ENCODE measurements at regions not wholly inside any gene's neighbourhood (a gene's known extent, or its start where the extent isn't known, plus 50 kb on each side); places are given as distances from the start of the nearest gene placed in this dataset.
"Not testable (repeated sequence)": the region's sequence is repeated elsewhere in the genome, so short reads cannot be mapped to it uniquely, and the experiment has no call there.

GRCh38 chr3:166291186-166291955 lies 454.1 kb upstream of the BCHE start:
- FAIRE-seq (no peak), DNase-seq (ENCODE audit: insufficient read length, low spot score) (no peak)
- TF ChIP-seq POLR2A (IDR thresholded peaks at IDR 0.05; ENCODE audit: low read depth, low read length) = no peak
- TF ChIP-seq PAX5 (IDR thresholded peaks at IDR 0.05; ENCODE audit: insufficient read depth, low read length, severe bottlenecking) = no peak
- TF ChIP-seq POU2F2 (IDR thresholded peaks at IDR 0.05; ENCODE audit: low read depth, low read length) = no peak
- no peak for TF ChIP-seq SPI1 (IDR thresholded peaks at IDR 0.05; ENCODE audit: low read depth, low read length)

- DNase-seq (ENCODE audit: insufficient read length, low spot score) (no peak), FAIRE-seq (no peak)
- TF ChIP-seq POLR2A (IDR thresholded peaks at IDR 0.05; ENCODE audit: low read depth, low read length) = no peak
- TF ChIP-seq TAF1 (IDR thresholded peaks at IDR 0.05; ENCODE audit: low read depth, low read length) = no peak
- TF ChIP-seq PAX5 (IDR thresholded peaks at IDR 0.05; ENCODE audit: insufficient read depth, low read length, severe bottlenecking) = no peak
- no peak for TF ChIP-seq POLR2AphosphoS5 (IDR thresholded peaks at IDR 0.05; ENCODE audit: low read depth, low read length)
- TF ChIP-seq POU2F2 (IDR thresholded peaks at IDR 0.05; ENCODE audit: low read depth, low read length) = no peak
- no peak for TF ChIP-seq SPI1 (IDR thresholded peaks at IDR 0.05; ENCODE audit: low read depth, low read length)
Observed at GRCh38 chr3:166285001-166285400, 447.8 kb upstream of the BCHE start.

DNA sequence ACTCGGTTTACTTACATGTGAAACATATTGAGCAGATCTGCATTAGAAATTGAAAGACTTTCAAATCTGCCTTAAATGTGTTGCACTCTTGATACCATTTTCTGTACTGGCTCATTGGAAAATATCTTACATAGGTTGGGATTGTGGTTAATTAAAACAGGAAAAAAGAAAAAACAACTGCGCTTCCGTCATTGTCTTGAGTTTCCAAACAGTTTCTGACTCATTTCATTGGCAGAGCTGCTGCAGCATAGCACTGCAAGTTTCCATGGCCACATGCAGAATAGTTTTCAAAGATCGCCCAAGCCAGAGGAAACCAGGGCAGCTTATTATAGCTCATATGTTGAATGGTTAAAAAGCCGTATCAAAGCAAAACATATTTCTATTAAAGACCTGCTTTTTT lies 446.6 kb upstream of the BCHE start:
- FAIRE-seq = no peak
- no peak for DNase-seq (ENCODE audit: insufficient read length, low spot score)
- TF ChIP-seq POLR2A (IDR thresholded peaks at IDR 0.05; ENCODE audit: low read depth, low read length) = no peak
- no peak for TF ChIP-seq POLR2AphosphoS5 (IDR thresholded peaks at IDR 0.05; ENCODE audit: low read depth, low read length)
- TF ChIP-seq PAX5 (IDR thresholded peaks at IDR 0.05; ENCODE audit: insufficient read depth, low read length, severe bottlenecking) = no peak
- TF ChIP-seq SPI1 (IDR thresholded peaks at IDR 0.05; ENCODE audit: low read depth, low read length) = no peak
- no peak for TF ChIP-seq TAF1 (IDR thresholded peaks at IDR 0.05; ENCODE audit: low read depth, low read length)

- no peak for DNase-seq (ENCODE audit: insufficient read length, low spot score)
- FAIRE-seq = no peak
- TF ChIP-seq POLR2AphosphoS5 (IDR thresholded peaks at IDR 0.05; ENCODE audit: low read depth, low read length) (no peak), TAF1 (IDR thresholded peaks at IDR 0.05; ENCODE audit: low read depth, low read length) (no peak), PAX5 (IDR thresholded peaks at IDR 0.05; ENCODE audit: insufficient read depth, low read length, severe bottlenecking) (no peak), SPI1 (IDR thresholded peaks at IDR 0.05; ENCODE audit: low read depth, low read length) (no peak), POU2F2 (IDR thresholded peaks at IDR 0.05; ENCODE audit: low read depth, low read length) (no peak), POLR2A (IDR thresholded peaks at IDR 0.05; ENCODE audit: low read depth, low read length) (no peak)
Observed at GRCh38 chr3:166282931-166283330, 445.7 kb upstream of the BCHE start.

GRCh38 chr3:166279636-166280035 lies 442.4 kb upstream of the BCHE start:
- TF ChIP-seq PAX5 (IDR thresholded peaks at IDR 0.05; ENCODE audit: insufficient read depth, low read length, severe bottlenecking) (no peak), POU2F2 (IDR thresholded peaks at IDR 0.05; ENCODE audit: low read depth, low read length) (no peak), POLR2AphosphoS5 (IDR thresholded peaks at IDR 0.05; ENCODE audit: low read depth, low read length) (no peak), TAF1 (IDR thresholded peaks at IDR 0.05; ENCODE audit: low read depth, low read length) (no peak), SPI1 (IDR thresholded peaks at IDR 0.05; ENCODE audit: low read depth, low read length) (no peak), POLR2A (IDR thresholded peaks at IDR 0.05; ENCODE audit: low read depth, low read length) (no peak)
- FAIRE-seq (no peak), DNase-seq (ENCODE audit: insufficient read length, low spot score) (no peak)

DNA sequence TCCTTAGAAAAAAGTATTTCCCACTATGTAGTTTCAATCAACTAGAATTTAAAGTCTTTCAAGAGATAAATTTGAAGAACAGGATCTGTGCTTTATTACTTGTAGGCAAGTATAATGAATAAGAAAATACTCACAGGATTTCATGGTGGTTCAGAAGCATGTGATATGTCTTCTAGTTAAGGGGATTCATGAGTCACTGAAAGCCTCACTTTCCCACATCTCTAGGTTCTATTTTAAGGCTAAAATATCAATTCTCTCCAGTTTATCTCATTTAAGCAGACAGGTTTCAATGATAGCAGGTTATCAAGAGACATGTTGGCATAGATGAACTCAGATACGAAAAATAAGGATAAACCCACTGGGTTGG lies 437.8 kb upstream of the BCHE start:
- FAIRE-seq = no peak
- no peak for DNase-seq (ENCODE audit: insufficient read length, low spot score)
- TF ChIP-seq POLR2A (IDR thresholded peaks at IDR 0.05; ENCODE audit: low read depth, low read length) (no peak), PAX5 (IDR thresholded peaks at IDR 0.05; ENCODE audit: insufficient read depth, low read length, severe bottlenecking) (no peak), POU2F2 (IDR thresholded peaks at IDR 0.05; ENCODE audit: low read depth, low read length) (no peak), POLR2AphosphoS5 (IDR thresholded peaks at IDR 0.05; ENCODE audit: low read depth, low read length) (no peak), TAF1 (IDR thresholded peaks at IDR 0.05; ENCODE audit: low read depth, low read length) (no peak), SPI1 (IDR thresholded peaks at IDR 0.05; ENCODE audit: low read depth, low read length) (no peak)

DNA sequence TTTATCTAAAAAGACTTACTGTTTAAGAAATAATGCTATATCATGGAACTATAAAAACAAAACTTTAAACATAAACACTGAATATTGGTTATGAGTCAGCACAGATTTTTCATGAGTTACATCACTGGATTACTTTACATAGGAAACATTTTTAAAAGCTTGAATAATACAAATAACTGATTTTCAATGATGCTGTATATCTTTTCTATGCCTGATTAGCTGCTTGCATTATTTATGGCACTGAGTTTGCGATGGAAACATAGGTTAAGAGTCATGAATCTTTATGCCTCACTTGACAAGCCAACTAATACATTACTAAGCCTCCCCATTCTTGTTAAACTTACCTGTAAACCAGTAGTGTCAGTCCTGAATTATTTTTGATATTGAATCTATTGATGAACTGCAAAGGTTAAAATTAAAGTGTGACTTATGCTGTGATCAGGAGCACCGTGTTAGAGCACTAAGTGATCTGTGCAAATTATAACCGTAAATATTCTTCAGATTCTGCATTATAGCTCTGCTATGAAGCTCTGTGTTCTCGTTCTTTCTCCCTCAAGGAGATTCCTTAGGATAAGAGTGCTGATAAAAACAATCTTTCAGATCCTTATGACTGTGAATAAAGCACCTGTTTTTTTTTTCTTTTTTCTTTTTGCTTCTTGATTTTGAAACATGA lies 437.3 kb upstream of the BCHE start:
- DNase-seq (ENCODE audit: insufficient read length, low spot score) (no peak), FAIRE-seq (no peak)
- TF ChIP-seq SPI1 (IDR thresholded peaks at IDR 0.05; ENCODE audit: low read depth, low read length) = no peak
- no peak for TF ChIP-seq POLR2AphosphoS5 (IDR thresholded peaks at IDR 0.05; ENCODE audit: low read depth, low read length)
- TF ChIP-seq POU2F2 (IDR thresholded peaks at IDR 0.05; ENCODE audit: low read depth, low read length) = no peak
- no peak for TF ChIP-seq POLR2A (IDR thresholded peaks at IDR 0.05; ENCODE audit: low read depth, low read length)
- no peak for TF ChIP-seq PAX5 (IDR thresholded peaks at IDR 0.05; ENCODE audit: insufficient read depth, low read length, severe bottlenecking)
- no peak for TF ChIP-seq TAF1 (IDR thresholded peaks at IDR 0.05; ENCODE audit: low read depth, low read length)

DNA sequence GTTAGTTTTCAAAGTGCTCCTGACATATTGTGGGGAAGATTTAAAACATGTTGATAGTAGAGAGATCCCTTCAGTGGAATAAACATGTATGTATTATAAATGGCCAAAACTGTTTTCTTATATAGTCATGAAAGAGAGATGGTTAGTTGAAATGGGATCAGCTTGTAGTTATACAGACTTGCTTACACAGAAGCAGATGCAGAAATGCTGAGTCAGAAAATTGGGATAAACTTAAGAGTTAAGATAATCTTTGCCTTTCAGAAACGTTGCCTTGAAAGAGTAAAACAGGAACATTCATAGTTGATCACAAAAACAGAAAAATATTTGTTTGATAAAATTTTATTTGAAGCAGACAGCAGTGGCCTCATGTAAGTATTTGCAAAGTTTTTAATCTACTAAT lies 433.2 kb upstream of the BCHE start:
- no peak for DNase-seq (ENCODE audit: insufficient read length, low spot score)
- no peak for FAIRE-seq
- no peak for TF ChIP-seq TAF1 (IDR thresholded peaks at IDR 0.05; ENCODE audit: low read depth, low read length)

GRCh38 chr3:166265153-166265552 lies 427.9 kb upstream of the BCHE start:
- DNase-seq (ENCODE audit: insufficient read length, low spot score) (no peak), FAIRE-seq (no peak)
- no peak for TF ChIP-seq POLR2AphosphoS5 (IDR thresholded peaks at IDR 0.05; ENCODE audit: low read depth, low read length)
- no peak for TF ChIP-seq PAX5 (IDR thresholded peaks at IDR 0.05; ENCODE audit: insufficient read depth, low read length, severe bottlenecking)
- no peak for TF ChIP-seq TAF1 (IDR thresholded peaks at IDR 0.05; ENCODE audit: low read depth, low read length)
- no peak for TF ChIP-seq POLR2A (IDR thresholded peaks at IDR 0.05; ENCODE audit: low read depth, low read length)
- no peak for TF ChIP-seq POU2F2 (IDR thresholded peaks at IDR 0.05; ENCODE audit: low read depth, low read length)

GRCh38 chr3:166263460-166263859 lies 426.2 kb upstream of the BCHE start:
- no peak for FAIRE-seq
- no peak for DNase-seq (ENCODE audit: insufficient read length, low spot score)
- no peak for TF ChIP-seq POLR2A (IDR thresholded peaks at IDR 0.05; ENCODE audit: low read depth, low read length)
- no peak for TF ChIP-seq POLR2AphosphoS5 (IDR thresholded peaks at IDR 0.05; ENCODE audit: low read depth, low read length)
- TF ChIP-seq PAX5 (IDR thresholded peaks at IDR 0.05; ENCODE audit: insufficient read depth, low read length, severe bottlenecking) = no peak
- no peak for TF ChIP-seq SPI1 (IDR thresholded peaks at IDR 0.05; ENCODE audit: low read depth, low read length)
- TF ChIP-seq TAF1 (IDR thresholded peaks at IDR 0.05; ENCODE audit: low read depth, low read length) = no peak
- no peak for TF ChIP-seq POU2F2 (IDR thresholded peaks at IDR 0.05; ENCODE audit: low read depth, low read length)

DNA sequence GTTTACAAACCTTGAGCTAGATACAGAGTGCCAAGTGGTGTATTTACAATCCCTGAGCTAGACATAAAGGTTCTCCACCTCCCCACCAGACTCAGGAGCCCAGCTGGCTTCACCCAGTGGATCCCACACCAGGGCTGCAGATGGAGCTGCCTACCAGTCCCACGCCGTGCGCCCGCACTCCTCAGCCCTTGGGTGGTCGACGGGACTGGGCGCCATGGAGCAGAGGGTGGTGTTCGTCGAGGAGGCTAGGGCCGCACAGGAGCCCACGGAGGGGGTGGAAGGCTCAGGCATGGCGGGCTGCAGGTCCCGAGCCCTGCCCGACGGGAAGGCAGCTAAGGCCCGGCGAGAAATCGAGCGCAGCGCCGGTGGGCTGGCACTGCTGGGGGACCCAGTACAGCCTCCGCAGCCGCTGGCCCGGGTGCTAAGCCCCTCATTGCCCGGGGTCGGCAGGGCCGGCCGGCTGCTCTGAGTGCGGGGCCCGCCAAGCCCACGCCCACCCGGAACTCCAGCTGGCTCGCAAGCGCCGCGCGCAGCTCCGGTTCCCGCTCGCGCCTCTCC lies 421.1 kb upstream of the BCHE start:
- FAIRE-seq; DNase-seq (ENCODE audit: insufficient read length, low spot score): not testable (repeated sequence)
